ENCODE measurements at regions not wholly inside any gene's neighbourhood (a gene's known extent, or its start where the extent isn't known, plus 50 kb on each side); places are given as distances from the start of the nearest gene placed in this dataset.

- TF ChIP-seq CTCF (IDR thresholded peaks at IDR 0.05) (no peak), POLR2A (IDR thresholded peaks at IDR 0.05; ENCODE audit: low read depth) (no peak)
Measured at GRCh38 chr3:106719583-106719982, 657.7 kb upstream of the CCDC54 start.

All from esophagus muscularis mucosa (tissue), 3 donors.